Kidney tubule cell (primary cell): ENCODE measurements at regions not wholly inside any gene's neighbourhood (a gene's known extent, or its start where the extent isn't known, plus 50 kb on each side); places are given as distances from the start of the nearest gene placed in this dataset.

Experiments used
- DNase-seq: peaks from one replicate; pipeline ENCODE4 v3.0.0-alpha.2; 2018; ENCODE audit warnings: low spot score

GRCh38 chr6:41471064-41471895, 74.9 kb upstream of the FOXP4 start:
- DNase-seq: no peak

GRCh38 chr6:41474213-41474933, 71.8 kb upstream of the FOXP4 start:
- DNase-seq: no peak

DNA sequence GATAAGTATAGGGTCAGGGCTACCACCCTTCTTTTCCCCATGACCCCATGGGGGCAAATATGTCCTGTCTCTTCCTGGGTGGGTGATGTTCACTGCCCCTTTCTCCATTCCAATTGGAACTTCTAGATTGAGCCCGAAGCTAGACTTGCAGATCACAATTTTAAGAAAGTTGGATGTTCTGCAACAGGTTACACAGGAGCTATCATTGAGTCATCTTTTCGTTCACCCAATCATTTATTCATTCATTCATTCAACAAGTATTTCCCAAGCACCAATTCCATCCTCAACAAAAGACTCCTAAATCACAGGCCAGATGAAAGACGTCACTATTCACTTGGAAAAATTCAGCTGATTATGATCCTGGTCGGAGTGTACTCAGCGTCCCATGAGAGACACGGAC, 71.0 kb upstream of the FOXP4 start:
- DNase-seq: no peak

GRCh38 chr6:41475737-41476357, 70.3 kb upstream of the FOXP4 start:
- DNase-seq: no peak

DNA sequence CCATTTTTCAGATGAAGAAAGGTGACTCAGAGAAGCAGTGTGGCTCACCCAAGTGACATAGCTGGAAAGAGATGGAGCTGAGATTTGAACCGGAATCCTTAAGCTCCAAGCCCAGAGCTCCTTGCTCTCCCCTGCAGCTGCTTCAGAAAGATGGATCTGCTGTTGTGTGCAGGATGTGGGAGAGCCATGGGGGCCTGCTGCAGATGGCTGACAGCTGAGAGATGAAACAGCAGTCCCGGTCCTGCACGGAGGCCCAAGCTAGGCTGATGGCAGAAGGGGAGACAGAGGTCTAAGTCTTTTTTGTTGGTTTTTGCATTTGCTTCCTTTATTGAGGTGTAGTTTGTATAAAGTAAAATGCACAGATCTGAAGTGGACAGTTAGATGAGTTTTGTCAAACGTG, 69.8 kb upstream of the FOXP4 start:
- DNase-seq: no peak

DNA sequence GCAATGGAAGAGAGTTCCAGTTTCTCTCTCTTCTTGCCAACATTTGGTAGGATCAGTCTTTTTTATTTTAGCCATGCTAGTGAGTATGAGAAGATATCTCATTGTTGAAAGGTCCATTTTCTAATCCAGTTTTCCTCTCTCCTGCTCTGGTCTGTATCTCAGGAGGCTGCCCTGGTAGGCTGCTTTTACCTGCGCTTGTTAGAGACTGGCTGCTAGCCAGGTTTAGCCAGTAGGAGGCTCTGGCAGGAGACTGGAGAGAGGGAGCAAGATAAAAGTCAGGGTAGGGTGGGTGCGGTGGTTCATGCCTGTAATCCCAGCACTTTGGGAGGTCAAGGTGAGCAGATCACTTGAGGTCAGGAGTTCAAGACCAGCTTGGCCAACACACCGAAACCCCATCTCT, 68.6 kb upstream of the FOXP4 start:
- no peak for DNase-seq

DNA sequence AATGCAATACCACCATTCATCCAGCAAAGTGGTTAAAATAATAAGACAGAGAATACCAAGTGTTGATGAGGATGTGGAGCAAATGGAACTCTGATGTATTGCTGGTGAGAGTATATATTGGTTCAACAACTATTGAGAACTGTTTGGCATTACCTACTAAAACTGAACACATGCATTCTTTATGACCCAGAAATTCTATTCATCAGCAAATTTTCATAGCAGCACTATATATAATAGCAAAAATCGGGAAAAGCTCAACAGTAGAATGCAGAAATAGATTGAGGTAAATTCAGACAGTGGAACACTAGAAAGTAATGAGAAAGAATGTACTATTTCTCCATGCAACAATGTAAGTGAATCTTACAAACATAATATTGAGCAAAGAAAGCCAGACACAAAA, 62.2 kb upstream of the FOXP4 start:
- DNase-seq: no peak

DNA sequence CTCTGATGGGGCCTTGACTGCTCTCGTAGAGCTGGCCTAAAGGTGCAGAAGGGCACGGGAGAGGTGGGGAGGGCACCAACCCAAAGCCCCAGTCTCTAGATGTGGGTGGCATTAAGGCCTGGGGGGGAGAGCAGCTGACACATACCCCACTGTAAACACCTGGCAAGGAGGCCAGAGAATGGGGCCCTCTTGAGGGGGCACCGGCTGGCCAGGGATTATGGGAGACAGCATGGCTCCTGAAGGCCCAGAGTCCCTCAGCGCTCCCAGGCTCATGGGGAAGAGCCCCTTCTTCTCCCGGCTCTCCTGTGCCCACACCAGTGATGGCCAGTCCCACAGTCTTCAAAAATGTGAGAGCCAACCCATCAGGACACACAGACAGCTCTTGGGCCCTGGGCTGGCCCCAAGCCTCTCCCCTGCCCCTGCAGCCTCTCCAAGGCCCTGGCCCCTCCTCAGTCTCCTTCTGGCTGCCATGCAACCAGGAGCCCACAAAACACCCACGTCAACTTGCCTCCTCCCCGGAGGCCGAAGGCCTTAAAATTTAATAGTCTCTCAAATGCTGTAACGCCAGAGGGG, 58.2 kb upstream of the FOXP4 start:
- no peak for DNase-seq

DNA sequence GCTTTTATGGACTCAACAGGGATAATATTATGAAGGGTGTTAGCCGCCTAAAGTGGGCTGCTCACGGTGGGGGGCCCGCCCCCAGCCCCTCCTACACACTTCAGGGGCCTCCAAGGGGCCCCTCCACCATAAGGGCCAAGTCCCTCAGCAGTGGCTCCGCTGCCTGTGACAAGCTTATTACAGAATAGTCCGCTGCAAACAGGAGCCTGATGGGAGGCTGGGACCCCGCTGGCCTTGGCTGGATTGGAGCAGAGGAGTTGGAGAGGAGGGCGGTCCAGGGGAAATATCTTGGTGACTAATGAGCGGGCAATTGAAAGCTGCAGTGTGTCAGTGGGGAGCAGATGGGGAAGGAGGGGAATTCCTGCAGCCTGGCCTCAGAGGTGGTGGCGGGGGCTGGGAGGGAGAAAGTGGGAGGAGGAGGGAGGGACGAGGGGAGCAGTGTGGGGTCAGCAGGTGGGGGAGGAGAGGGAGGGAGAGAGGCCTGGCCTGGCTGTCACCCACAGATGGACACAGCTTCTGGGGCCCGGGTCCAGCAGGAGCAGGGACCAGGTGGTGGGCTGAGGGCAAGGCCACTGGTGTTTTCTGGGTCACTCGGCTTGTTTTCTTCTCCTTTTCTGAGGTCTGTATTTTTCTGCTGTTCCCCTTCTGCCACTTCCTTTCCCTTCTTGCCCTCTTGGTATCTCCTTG, 57.6 kb upstream of the FOXP4 start:
- DNase-seq: peak; percentile 71

DNA sequence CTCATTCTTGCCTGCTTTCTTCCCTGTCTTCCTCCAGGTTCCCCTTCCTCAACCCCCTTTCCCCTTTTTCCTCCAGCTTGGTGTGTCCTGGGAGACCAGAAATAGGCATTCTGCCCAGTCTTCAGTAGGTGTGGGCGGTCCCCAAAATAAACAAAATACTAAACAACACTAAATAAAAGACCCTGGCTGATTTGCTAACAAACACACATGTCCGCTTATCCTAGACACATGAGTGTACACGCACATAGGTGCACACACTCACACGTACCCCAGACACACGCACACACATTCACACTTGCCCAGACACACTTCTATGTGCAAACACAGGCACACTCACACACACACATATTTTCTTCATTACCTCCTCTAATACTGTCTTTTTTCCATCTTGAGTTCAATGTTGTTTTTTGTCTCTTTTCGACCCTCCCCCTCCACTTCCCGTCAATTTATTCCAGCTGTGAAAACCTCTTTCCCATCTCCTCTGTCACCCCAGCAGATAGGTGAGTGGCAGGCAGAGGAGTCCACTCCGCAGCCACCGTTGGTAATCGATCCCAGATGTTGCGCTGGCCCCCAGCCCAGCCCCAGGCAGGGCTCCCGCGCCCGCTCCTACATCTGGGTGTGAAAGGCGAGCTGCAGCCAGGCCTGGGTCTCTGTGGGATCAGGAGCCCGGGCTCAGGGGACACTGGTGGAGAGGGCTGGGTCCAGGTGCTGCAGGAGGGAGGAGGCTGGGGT, 56.9 kb upstream of the FOXP4 start:
- DNase-seq: no peak

- DNase-seq: no peak
Observed at GRCh38 chr6:41492261-41492891, 53.8 kb upstream of the FOXP4 start.

DNA sequence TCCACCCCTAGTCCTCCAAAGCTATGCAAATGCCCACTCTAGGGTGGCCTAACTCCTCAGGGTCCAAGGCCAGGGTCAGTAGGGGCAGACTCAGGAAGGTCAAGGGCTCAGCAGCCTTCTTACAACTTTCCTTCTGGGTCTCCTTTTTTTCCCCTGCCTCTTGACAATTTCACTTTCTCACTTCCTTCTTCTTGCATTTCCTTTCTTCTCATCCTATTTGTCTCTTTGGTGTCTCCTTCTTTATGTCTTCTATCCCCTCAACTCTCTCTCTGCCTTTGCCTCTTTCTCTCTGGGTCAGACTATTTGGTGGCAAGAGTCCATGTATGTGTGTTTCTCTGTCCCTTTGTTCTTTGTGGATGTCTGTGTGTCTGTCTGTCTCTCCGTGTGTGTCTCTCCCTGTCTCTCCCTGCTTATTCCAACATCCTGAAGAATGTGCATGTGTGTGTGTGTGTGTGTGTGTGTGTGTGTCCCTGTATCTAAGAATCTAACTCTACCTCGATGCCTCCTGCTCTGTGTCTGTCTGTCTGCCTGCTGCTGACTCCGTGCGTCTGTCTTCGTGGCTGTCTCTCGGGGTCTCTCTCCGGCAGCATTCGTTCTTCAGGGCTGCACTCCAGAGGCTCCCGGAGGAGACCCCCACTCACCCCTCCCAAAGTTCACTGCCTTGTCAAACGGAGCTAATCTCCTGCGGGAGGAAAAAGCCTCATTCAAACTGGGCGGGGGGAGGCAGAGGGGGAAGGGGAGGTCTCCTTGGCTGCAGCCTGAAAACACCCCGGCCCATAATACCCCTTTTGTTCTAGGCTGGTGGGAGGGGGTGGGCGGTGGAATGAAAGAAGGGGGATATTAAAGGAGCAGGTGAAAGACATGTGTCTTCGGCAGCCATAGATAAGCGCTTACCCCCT, 51.7 kb upstream of the FOXP4 start:
- no peak for DNase-seq
